ENCODE measurements at regions not wholly inside any gene's neighbourhood (a gene's known extent, or its start where the extent isn't known, plus 50 kb on each side); places are given as distances from the start of the nearest gene placed in this dataset.
"Not testable (repeated sequence)": the region's sequence is repeated elsewhere in the genome, so short reads cannot be mapped to it uniquely, and the experiment has no call there.

- POLR2A ChIA-PET = no interaction called here
- CTCF ChIA-PET = no interaction called here
- Histone ChIP-seq H3K36me3 (ENCODE audit: control insufficient read depth in 2 of 2, insufficient read depth in 1 of 2, low read length in 2 of 2) (no peaks in the 10 kb centered on the region), H3K27ac (ENCODE audit: extremely low read depth, low read depth, low read length) (no peak overlapping the region), H3K4me1 (ENCODE audit: control insufficient read depth, insufficient read depth, low read length) (no peaks in the 10 kb centered on the region), H3K4me3 (ENCODE audit: low read depth, low read length) (no peak overlapping the region), H3K9me3 (ENCODE audit: control insufficient read depth, insufficient read depth, low read depth, low read length) (no peaks in the 10 kb centered on the region)
- TF ChIP-seq ZNF518A (tag by site-specific recombination; conservative IDR thresholded peaks at IDR 0.05; ENCODE audit: low read depth) = no peak
- TF ChIP-seq ZNF544 (tag by site-specific recombination; IDR thresholded peaks at IDR 0.05) = no peak
- TF ChIP-seq ZNF701 (tag by site-specific recombination; IDR thresholded peaks at IDR 0.05) = no peak
- no peak for TF ChIP-seq ZNF558 (tag by site-specific recombination; IDR thresholded peaks at IDR 0.05)
These were observed 148.7 kb downstream of the OR4C45 start for GRCh38 chr11:50181334-50181733.

GRCh38 chr11:50182486-50182885 lies 149.8 kb downstream of the OR4C45 start:
- H3K36me3 ChIP-seq (ENCODE audit: control insufficient read depth in 2 of 2, insufficient read depth in 1 of 2, low read length in 2 of 2) = no peaks in the 10 kb centered on the region
- H3K4me1 ChIP-seq (ENCODE audit: control insufficient read depth, insufficient read depth, low read length) = no peaks in the 10 kb centered on the region
- no peak overlapping the region for H3K4me3 ChIP-seq (ENCODE audit: low read depth, low read length)
- TF ChIP-seq ZNF114 (tag by site-specific recombination; IDR thresholded peaks at IDR 0.05) = no peak
- no peak for TF ChIP-seq ZNF211 (tag by site-specific recombination; IDR thresholded peaks at IDR 0.05; ENCODE audit: low read depth)
- TF ChIP-seq ZNF561 (tag by site-specific recombination; IDR thresholded peaks at IDR 0.05; ENCODE audit: borderline replicate concordance) = no peak
- no peak for TF ChIP-seq ZNF157 (tag by site-specific recombination; IDR thresholded peaks at IDR 0.05)
- no peak for TF ChIP-seq ZBTB8A (tag by site-specific recombination; IDR thresholded peaks at IDR 0.05)
- no peak for TF ChIP-seq REST (tag by site-specific recombination; IDR thresholded peaks at IDR 0.05)
- TF ChIP-seq ZNF639 (tag by site-specific recombination; IDR thresholded peaks at IDR 0.05) = no peak
- no peak for TF ChIP-seq ZBTB48 (tag by site-specific recombination; IDR thresholded peaks at IDR 0.05)
- no peak for TF ChIP-seq PRDM1 (tag by site-specific recombination; IDR thresholded peaks at IDR 0.05)
- ChIA-PET CTCF (no interaction called here), POLR2A (no interaction called here)
- no peaks in the 10 kb centered on the region for H3K9me3 ChIP-seq (ENCODE audit: control insufficient read depth, insufficient read depth, low read depth, low read length)
- no peak overlapping the region for H3K27ac ChIP-seq (ENCODE audit: extremely low read depth, low read depth, low read length)

GRCh38 chr11:50183170-50183569 lies 150.5 kb downstream of the OR4C45 start:
- CTCF ChIA-PET; POLR2A ChIA-PET; H3K27ac ChIP-seq (ENCODE audit: extremely low read depth, low read depth, low read length); H3K4me1 ChIP-seq (ENCODE audit: control insufficient read depth, insufficient read depth, low read length); H3K9me3 ChIP-seq (ENCODE audit: control insufficient read depth, insufficient read depth, low read depth, low read length); H3K36me3 ChIP-seq (ENCODE audit: control insufficient read depth in 2 of 2, insufficient read depth in 1 of 2, low read length in 2 of 2); H3K4me3 ChIP-seq (ENCODE audit: low read depth, low read length): not testable (repeated sequence)
